ENCODE measurements at regions not wholly inside any gene's neighbourhood (a gene's known extent, or its start where the extent isn't known, plus 50 kb on each side); places are given as distances from the start of the nearest gene placed in this dataset.

DNA sequence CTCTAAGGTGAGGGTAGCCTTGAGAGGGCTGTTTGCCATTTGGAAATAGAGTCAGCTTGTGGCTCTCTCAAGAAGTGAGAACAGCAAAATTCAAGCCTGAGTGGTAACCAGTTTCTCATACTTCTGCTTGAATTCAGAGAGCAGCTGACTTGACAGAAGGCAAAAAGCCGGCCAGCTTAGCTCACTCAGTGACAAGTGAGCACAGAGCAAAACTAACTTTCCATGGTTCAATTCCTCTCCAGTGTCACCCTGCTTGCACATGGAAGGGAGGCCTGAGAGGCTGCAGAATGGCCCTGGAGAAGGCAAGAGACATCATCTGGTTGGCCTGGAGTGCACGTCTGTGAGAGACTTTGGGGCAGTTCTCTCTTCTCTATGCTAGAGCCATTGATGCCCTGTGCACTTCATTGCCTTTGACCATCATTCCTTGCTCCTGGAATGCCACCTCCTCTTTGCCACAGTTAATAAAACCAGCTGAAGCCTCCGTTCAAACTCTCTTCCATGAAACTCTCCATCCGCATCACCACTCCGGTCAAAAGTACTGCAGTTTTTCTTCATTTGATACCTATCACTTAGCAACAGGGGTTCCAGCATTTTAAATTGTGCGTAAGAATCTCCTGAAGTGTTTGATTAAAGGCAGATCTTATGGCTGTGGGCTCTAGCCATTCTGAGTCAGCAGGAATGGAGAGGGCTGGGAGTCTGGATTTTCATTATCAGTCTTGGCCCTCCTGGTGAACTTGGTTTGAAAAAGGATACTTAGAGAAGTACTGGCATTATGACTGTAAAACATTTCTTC is 69.8 kb upstream of the PIK3CG start:
- WGBS (ENCODE audit: low lambda C conversion rate, missing lambda C conversion rate): 87% methylated on average over 6 of the region's 6 CpGs

GRCh38 chr7:106795877-106796231 is 69.2 kb upstream of the PIK3CG start:
- no peaks in the 10 kb centered on the region for H3K36me3 ChIP-seq (replicated peaks; ENCODE audit: insufficient read depth, low read depth)
- 84% methylated on average over 1 of the region's 1 CpG for WGBS (ENCODE audit: low lambda C conversion rate, missing lambda C conversion rate)
- TF ChIP-seq CTCF (IDR thresholded peaks at IDR 0.05; ENCODE audit: poor library complexity) (no peak), EZH2 (IDR thresholded peaks at IDR 0.05; ENCODE audit: borderline replicate concordance) (no peak), EZH2phosphoT487 (IDR thresholded peaks at IDR 0.05; ENCODE audit: low read depth, severe bottlenecking, unreplicated experiment) (no peak)
- no peak overlapping the region for H2AFZ ChIP-seq
- no peak for DNase-seq (ENCODE audit: low spot score)
- no peak overlapping the region for H3K27ac ChIP-seq
- H3K4me1 ChIP-seq (ENCODE audit: insufficient read depth): no peaks in the 10 kb centered on the region
- H3K9me2 ChIP-seq (replicated peaks; ENCODE audit: insufficient read depth): no peaks in the 10 kb centered on the region
- no peak overlapping the region for H3K4me3 ChIP-seq
- H3K27me3 ChIP-seq: peaks cover 4% of the 10 kb centered on the region
- no peak overlapping the region for H3K4me2 ChIP-seq
- no peaks in the 10 kb centered on the region for H3K79me2 ChIP-seq
- H4K20me1 ChIP-seq (ENCODE audit: insufficient read depth, poor library complexity, severe bottlenecking): no peaks in the 10 kb centered on the region
- H3K9me3 ChIP-seq (ENCODE audit: low read depth): peaks cover 9% of the 10 kb centered on the region

More for the DNA sequence above, 69.8 kb upstream of the PIK3CG start:
- Histone ChIP-seq H2AFZ (no peak overlapping the region), H3K4me3 (no peak overlapping the region), H3K27me3 (peaks cover 4% of the 10 kb centered on the region), H4K20me1 (ENCODE audit: insufficient read depth, poor library complexity, severe bottlenecking) (no peaks in the 10 kb centered on the region), H3K4me1 (ENCODE audit: insufficient read depth) (no peaks in the 10 kb centered on the region), H3K4me2 (no peak overlapping the region), H3K79me2 (no peaks in the 10 kb centered on the region), H3K9me2 (replicated peaks; ENCODE audit: insufficient read depth) (no peaks in the 10 kb centered on the region), H3K36me3 (replicated peaks; ENCODE audit: insufficient read depth, low read depth) (no peaks in the 10 kb centered on the region), H3K27ac (no peak overlapping the region), H3K9me3 (ENCODE audit: low read depth) (peaks cover 9% of the 10 kb centered on the region)
- TF ChIP-seq EZH2 (IDR thresholded peaks at IDR 0.05; ENCODE audit: borderline replicate concordance) (no peak), EZH2phosphoT487 (IDR thresholded peaks at IDR 0.05; ENCODE audit: low read depth, severe bottlenecking, unreplicated experiment) (no peak), CTCF (IDR thresholded peaks at IDR 0.05; ENCODE audit: poor library complexity) (no peak)
- DNase-seq (ENCODE audit: low spot score): no peak

- no peaks in the 10 kb centered on the region for H3K9me2 ChIP-seq (replicated peaks; ENCODE audit: insufficient read depth)
- no peaks in the 10 kb centered on the region for H3K36me3 ChIP-seq (replicated peaks; ENCODE audit: insufficient read depth, low read depth)
- no peak for TF ChIP-seq EZH2phosphoT487 (IDR thresholded peaks at IDR 0.05; ENCODE audit: low read depth, severe bottlenecking, unreplicated experiment)
- TF ChIP-seq EZH2 (IDR thresholded peaks at IDR 0.05; ENCODE audit: borderline replicate concordance): no peak
- H4K20me1 ChIP-seq (ENCODE audit: insufficient read depth, poor library complexity, severe bottlenecking): no peaks in the 10 kb centered on the region
- H3K4me2 ChIP-seq: no peak overlapping the region
- no peak for DNase-seq (ENCODE audit: low spot score)
- no peak overlapping the region for H2AFZ ChIP-seq
- H3K4me1 ChIP-seq (ENCODE audit: insufficient read depth): no peaks in the 10 kb centered on the region
- H3K4me3 ChIP-seq: no peak overlapping the region
- H3K27ac ChIP-seq: no peak overlapping the region
- WGBS (ENCODE audit: low lambda C conversion rate, missing lambda C conversion rate): 97% methylated on average over 1 of the region's 1 CpG
- H3K27me3 ChIP-seq: no peaks in the 10 kb centered on the region
- no peaks in the 10 kb centered on the region for H3K79me2 ChIP-seq
- peaks cover 9% of the 10 kb centered on the region for H3K9me3 ChIP-seq (ENCODE audit: low read depth)
Measured at GRCh38 chr7:106797937-106798336, 67.1 kb upstream of the PIK3CG start.

GRCh38 chr7:106802589-106802988 is 62.5 kb upstream of the PIK3CG start:
- Histone ChIP-seq H3K4me1 (ENCODE audit: insufficient read depth) (no peaks in the 10 kb centered on the region), H3K36me3 (replicated peaks; ENCODE audit: insufficient read depth, low read depth) (no peaks in the 10 kb centered on the region), H3K27ac (no peak overlapping the region), H3K9me2 (replicated peaks; ENCODE audit: insufficient read depth) (no peaks in the 10 kb centered on the region), H3K27me3 (no peaks in the 10 kb centered on the region), H3K4me3 (no peak overlapping the region), H2AFZ (no peak overlapping the region), H3K79me2 (no peaks in the 10 kb centered on the region), H3K4me2 (no peak overlapping the region), H4K20me1 (ENCODE audit: insufficient read depth, poor library complexity, severe bottlenecking) (no peaks in the 10 kb centered on the region), H3K9me3 (ENCODE audit: low read depth) (peaks cover 7% of the 10 kb centered on the region)
- WGBS (ENCODE audit: low lambda C conversion rate, missing lambda C conversion rate): 87% methylated on average over 2 of the region's 2 CpGs
- DNase-seq (ENCODE audit: low spot score): no peak
- TF ChIP-seq EZH2 (IDR thresholded peaks at IDR 0.05; ENCODE audit: borderline replicate concordance): no peak
- TF ChIP-seq EZH2phosphoT487 (IDR thresholded peaks at IDR 0.05; ENCODE audit: low read depth, severe bottlenecking, unreplicated experiment): no peak
- no peak for TF ChIP-seq CTCF (IDR thresholded peaks at IDR 0.05; ENCODE audit: poor library complexity)
